ENCODE measurements at regions not wholly inside any gene's neighbourhood (a gene's known extent, or its start where the extent isn't known, plus 50 kb on each side); places are given as distances from the start of the nearest gene placed in this dataset.
"Not testable (repeated sequence)": the region's sequence is repeated elsewhere in the genome, so short reads cannot be mapped to it uniquely, and the experiment has no call there.

GRCh38 chr5:42989190-42989589 is 50.9 kb downstream of the ANXA2R start:
- no peak overlapping the region for H3K9ac ChIP-seq (ENCODE audit: low read depth, low read length)
- H3K36me3 ChIP-seq (ENCODE audit: control insufficient read depth, insufficient read depth, low read length): no peaks in the 10 kb centered on the region
- no peaks in the 10 kb centered on the region for H3K4me1 ChIP-seq (ENCODE audit: control insufficient read depth, insufficient read depth, low read length)
- H3K4me3 ChIP-seq (ENCODE audit: low read depth, low read length): no peak overlapping the region
- H3K9me3 ChIP-seq (ENCODE audit: control insufficient read depth, insufficient read depth, low read length): no peaks in the 10 kb centered on the region
- H3K27me3 ChIP-seq (ENCODE audit: control insufficient read depth, insufficient read depth, low read length): peaks cover 69% of the 10 kb centered on the region

GRCh38 chr5:42988568-42988967 is 51.6 kb downstream of the ANXA2R start:
- no peak overlapping the region for H3K4me3 ChIP-seq (ENCODE audit: low read depth, low read length)
- no peaks in the 10 kb centered on the region for H3K36me3 ChIP-seq (ENCODE audit: control insufficient read depth, insufficient read depth, low read length)
- H3K9me3 ChIP-seq (ENCODE audit: control insufficient read depth, insufficient read depth, low read length): no peaks in the 10 kb centered on the region
- no peaks in the 10 kb centered on the region for H3K4me1 ChIP-seq (ENCODE audit: control insufficient read depth, insufficient read depth, low read length)
- H3K27me3 ChIP-seq (ENCODE audit: control insufficient read depth, insufficient read depth, low read length): peaks cover 63% of the 10 kb centered on the region
- H3K9ac ChIP-seq (ENCODE audit: low read depth, low read length): no peak overlapping the region

GRCh38 chr5:42985129-42986037 is 54.7 kb downstream of the ANXA2R start:
- peaks cover 3% of the 10 kb centered on the region for H3K4me1 ChIP-seq (ENCODE audit: control insufficient read depth, insufficient read depth, low read length)
- H3K27me3 ChIP-seq (ENCODE audit: control insufficient read depth, insufficient read depth, low read length): peaks cover 31% of the 10 kb centered on the region
- no peak overlapping the region for H3K4me3 ChIP-seq (ENCODE audit: low read depth, low read length)
- H3K9me3 ChIP-seq (ENCODE audit: control insufficient read depth, insufficient read depth, low read length): no peaks in the 10 kb centered on the region
- H3K9ac ChIP-seq (ENCODE audit: low read depth, low read length): no peak overlapping the region
- H3K36me3 ChIP-seq (ENCODE audit: control insufficient read depth, insufficient read depth, low read length): no peaks in the 10 kb centered on the region

- Histone ChIP-seq H3K4me3 (ENCODE audit: low read depth, low read length) (no peak overlapping the region), H3K4me1 (ENCODE audit: control insufficient read depth, insufficient read depth, low read length) (peaks cover 3% of the 10 kb centered on the region), H3K9me3 (ENCODE audit: control insufficient read depth, insufficient read depth, low read length) (no peaks in the 10 kb centered on the region), H3K9ac (ENCODE audit: low read depth, low read length) (no peak overlapping the region), H3K27me3 (ENCODE audit: control insufficient read depth, insufficient read depth, low read length) (peaks cover 20% of the 10 kb centered on the region), H3K36me3 (ENCODE audit: control insufficient read depth, insufficient read depth, low read length) (no peaks in the 10 kb centered on the region)
These were observed 55.8 kb downstream of the ANXA2R start for GRCh38 chr5:42984307-42984706.

GRCh38 chr5:42982107-42982622 is 58.0 kb downstream of the ANXA2R start:
- Histone ChIP-seq H3K9ac (ENCODE audit: low read depth, low read length) (no peak overlapping the region), H3K9me3 (ENCODE audit: control insufficient read depth, insufficient read depth, low read length) (no peaks in the 10 kb centered on the region), H3K4me3 (ENCODE audit: low read depth, low read length) (no peak overlapping the region), H3K4me1 (ENCODE audit: control insufficient read depth, insufficient read depth, low read length) (peaks cover 3% of the 10 kb centered on the region), H3K27me3 (ENCODE audit: control insufficient read depth, insufficient read depth, low read length) (peaks cover 11% of the 10 kb centered on the region), H3K36me3 (ENCODE audit: control insufficient read depth, insufficient read depth, low read length) (peaks cover 2% of the 10 kb centered on the region)

GRCh38 chr5:42981417-42982106 is 58.6 kb downstream of the ANXA2R start:
- H3K36me3 ChIP-seq (ENCODE audit: control insufficient read depth, insufficient read depth, low read length); H3K9me3 ChIP-seq (ENCODE audit: control insufficient read depth, insufficient read depth, low read length); H3K9ac ChIP-seq (ENCODE audit: low read depth, low read length); H3K4me3 ChIP-seq (ENCODE audit: low read depth, low read length); H3K4me1 ChIP-seq (ENCODE audit: control insufficient read depth, insufficient read depth, low read length): not testable (repeated sequence)
- peaks cover 11% of the 10 kb centered on the region for H3K27me3 ChIP-seq (ENCODE audit: control insufficient read depth, insufficient read depth, low read length)

- H3K4me3 ChIP-seq (ENCODE audit: low read depth, low read length); H3K4me1 ChIP-seq (ENCODE audit: control insufficient read depth, insufficient read depth, low read length); H3K9me3 ChIP-seq (ENCODE audit: control insufficient read depth, insufficient read depth, low read length); H3K27me3 ChIP-seq (ENCODE audit: control insufficient read depth, insufficient read depth, low read length); H3K36me3 ChIP-seq (ENCODE audit: control insufficient read depth, insufficient read depth, low read length); H3K9ac ChIP-seq (ENCODE audit: low read depth, low read length): not testable (repeated sequence)
These were observed 59.1 kb downstream of the ANXA2R start for GRCh38 chr5:42981015-42981414.

- H3K9ac ChIP-seq (ENCODE audit: low read depth, low read length); H3K4me1 ChIP-seq (ENCODE audit: control insufficient read depth, insufficient read depth, low read length); H3K4me3 ChIP-seq (ENCODE audit: low read depth, low read length); H3K36me3 ChIP-seq (ENCODE audit: control insufficient read depth, insufficient read depth, low read length); H3K9me3 ChIP-seq (ENCODE audit: control insufficient read depth, insufficient read depth, low read length); H3K27me3 ChIP-seq (ENCODE audit: control insufficient read depth, insufficient read depth, low read length): not testable (repeated sequence)
These were observed 59.7 kb downstream of the ANXA2R start for GRCh38 chr5:42980391-42980790.

- H3K4me3 ChIP-seq (ENCODE audit: low read depth, low read length); H3K36me3 ChIP-seq (ENCODE audit: control insufficient read depth, insufficient read depth, low read length); H3K4me1 ChIP-seq (ENCODE audit: control insufficient read depth, insufficient read depth, low read length); H3K27me3 ChIP-seq (ENCODE audit: control insufficient read depth, insufficient read depth, low read length); H3K9ac ChIP-seq (ENCODE audit: low read depth, low read length); H3K9me3 ChIP-seq (ENCODE audit: control insufficient read depth, insufficient read depth, low read length): not testable (repeated sequence)
These were observed 60.9 kb downstream of the ANXA2R start for GRCh38 chr5:42979242-42979641.

- no peaks in the 10 kb centered on the region for H3K9me3 ChIP-seq (ENCODE audit: control insufficient read depth, insufficient read depth, low read length)
These were observed 65.6 kb downstream of the ANXA2R start for GRCh38 chr5:42974536-42974935.

GRCh38 chr5:42970636-42971559 is 69.2 kb downstream of the ANXA2R start:
- H3K4me3 ChIP-seq (ENCODE audit: low read depth, low read length): no peak overlapping the region
- H3K27me3 ChIP-seq (ENCODE audit: control insufficient read depth, insufficient read depth, low read length): no peaks in the 10 kb centered on the region
- no peaks in the 10 kb centered on the region for H3K9me3 ChIP-seq (ENCODE audit: control insufficient read depth, insufficient read depth, low read length)
- no peaks in the 10 kb centered on the region for H3K4me1 ChIP-seq (ENCODE audit: control insufficient read depth, insufficient read depth, low read length)
- H3K36me3 ChIP-seq (ENCODE audit: control insufficient read depth, insufficient read depth, low read length): no peaks in the 10 kb centered on the region
- no peak overlapping the region for H3K9ac ChIP-seq (ENCODE audit: low read depth, low read length)

More at GRCh38 chr5:42974536-42974935, 65.6 kb downstream of the ANXA2R start:
- no peak overlapping the region for H3K4me3 ChIP-seq (ENCODE audit: low read depth, low read length)
- peaks cover 2% of the 10 kb centered on the region for H3K36me3 ChIP-seq (ENCODE audit: control insufficient read depth, insufficient read depth, low read length)
- no peak overlapping the region for H3K9ac ChIP-seq (ENCODE audit: low read depth, low read length)
- no peaks in the 10 kb centered on the region for H3K4me1 ChIP-seq (ENCODE audit: control insufficient read depth, insufficient read depth, low read length)
- no peaks in the 10 kb centered on the region for H3K27me3 ChIP-seq (ENCODE audit: control insufficient read depth, insufficient read depth, low read length)
